ENCODE measurements at regions not wholly inside any gene's neighbourhood (a gene's known extent, or its start where the extent isn't known, plus 50 kb on each side); places are given as distances from the start of the nearest gene placed in this dataset.

GRCh38 chr2:22628221-22628620, 756.8 kb upstream of the KLHL29 start:
- Histone ChIP-seq H3K9me3 (replicated peaks in 1 of 2; ENCODE audit: control insufficient read depth in 2 of 2, insufficient read depth in 1 of 2, low read depth in 1 of 2, low read length in 2 of 2) (no peaks in the 10 kb centered on the region), H3K4me1 (ENCODE audit: control insufficient read depth in 2 of 2, insufficient read depth in 1 of 2, low read depth in 1 of 2, low read length in 2 of 2) (no peaks in the 10 kb centered on the region), H3K79me1 (ENCODE audit: low read depth, low read length) (no peaks in the 10 kb centered on the region), H3K27me3 (ENCODE audit: control insufficient read depth in 3 of 3, insufficient read depth in 3 of 3, low read depth in 1 of 3, low read length in 3 of 3) (no peaks in the 10 kb centered on the region), H3K4me3 (ENCODE audit: low read length in 2 of 2) (no peak overlapping the region), H3K36me3 (replicated peaks in 1 of 2; ENCODE audit: control insufficient read depth in 2 of 2, insufficient read depth in 2 of 2, low read length in 2 of 2) (peaks cover 0 to 2% of the 10 kb centered on the region in 2 donors), H3K23ac (ENCODE audit: low read depth, low read length, poor library complexity) (no peak overlapping the region), H3K18ac (ENCODE audit: low read length) (no peak overlapping the region), H2AFZ (ENCODE audit: low read length) (no peak overlapping the region), H3K9ac (ENCODE audit: low read depth, low read length, poor library complexity) (no peak overlapping the region), H3K14ac (ENCODE audit: low read length) (no peak overlapping the region), H3K4ac (ENCODE audit: low read length) (no peak overlapping the region), H2BK120ac (ENCODE audit: low read depth, low read length) (no peak overlapping the region), H4K8ac (ENCODE audit: low read depth, low read length) (no peak overlapping the region), H2AK5ac (ENCODE audit: low read depth, low read length) (no peak overlapping the region), H2BK5ac (ENCODE audit: low read length) (no peak overlapping the region), H2BK15ac (ENCODE audit: low read length) (no peak overlapping the region), H3K4me2 (ENCODE audit: insufficient read depth, low read length, poor library complexity, severe bottlenecking) (no peak overlapping the region), H2BK12ac (ENCODE audit: low read length) (no peak overlapping the region), H3K27ac (replicated peaks; ENCODE audit: low read length) (no peak overlapping the region), H4K91ac (ENCODE audit: low read depth, low read length, poor library complexity) (no peak overlapping the region)
- no peak for DNase-seq (ENCODE audit: low spot score)
- WGBS, 2 donors (ENCODE audit: extremely low coverage in 2 of 2, insufficient read length in 2 of 2, insufficient replicate concordance in 1 of 2), result no CpG with 5 or more reads among the region's 2 CpGs

GRCh38 chr2:22628906-22629305, 756.1 kb upstream of the KLHL29 start:
- Histone ChIP-seq H3K27ac (replicated peaks; ENCODE audit: low read length) (no peak overlapping the region), H2BK5ac (ENCODE audit: low read length) (no peak overlapping the region), H3K14ac (ENCODE audit: low read length) (no peak overlapping the region), H2BK12ac (ENCODE audit: low read length) (no peak overlapping the region), H2AK5ac (ENCODE audit: low read depth, low read length) (no peak overlapping the region), H3K9me3 (replicated peaks in 1 of 2; ENCODE audit: control insufficient read depth in 2 of 2, insufficient read depth in 1 of 2, low read depth in 1 of 2, low read length in 2 of 2) (no peaks in the 10 kb centered on the region), H2BK120ac (ENCODE audit: low read depth, low read length) (no peak overlapping the region), H3K4me3 (ENCODE audit: low read length in 2 of 2) (no peak overlapping the region), H3K18ac (ENCODE audit: low read length) (no peak overlapping the region), H3K36me3 (replicated peaks in 1 of 2; ENCODE audit: control insufficient read depth in 2 of 2, insufficient read depth in 2 of 2, low read length in 2 of 2) (peaks cover 0 to 2% of the 10 kb centered on the region in 2 donors), H3K4ac (ENCODE audit: low read length) (no peak overlapping the region), H4K8ac (ENCODE audit: low read depth, low read length) (no peak overlapping the region), H3K23ac (ENCODE audit: low read depth, low read length, poor library complexity) (no peak overlapping the region), H3K4me2 (ENCODE audit: insufficient read depth, low read length, poor library complexity, severe bottlenecking) (no peak overlapping the region), H2BK15ac (ENCODE audit: low read length) (no peak overlapping the region), H3K4me1 (ENCODE audit: control insufficient read depth in 2 of 2, insufficient read depth in 1 of 2, low read depth in 1 of 2, low read length in 2 of 2) (no peaks in the 10 kb centered on the region), H3K9ac (ENCODE audit: low read depth, low read length, poor library complexity) (no peak overlapping the region), H2AFZ (ENCODE audit: low read length) (no peak overlapping the region), H4K91ac (ENCODE audit: low read depth, low read length, poor library complexity) (no peak overlapping the region), H3K79me1 (ENCODE audit: low read depth, low read length) (no peaks in the 10 kb centered on the region), H3K27me3 (ENCODE audit: control insufficient read depth in 3 of 3, insufficient read depth in 3 of 3, low read depth in 1 of 3, low read length in 3 of 3) (no peaks in the 10 kb centered on the region)
- WGBS, 2 donors (ENCODE audit: extremely low coverage in 2 of 2, insufficient read length in 2 of 2, insufficient replicate concordance in 1 of 2), result no CpG with 5 or more reads among the region's 3 CpGs
- DNase-seq (ENCODE audit: low spot score), result no peak

- no peak overlapping the region for H2BK5ac ChIP-seq (ENCODE audit: low read length)
- no peak overlapping the region for H3K4me2 ChIP-seq (ENCODE audit: insufficient read depth, low read length, poor library complexity, severe bottlenecking)
- no peak overlapping the region for H4K91ac ChIP-seq (ENCODE audit: low read depth, low read length, poor library complexity)
- no peak for DNase-seq (ENCODE audit: low spot score)
- no CpG with 5 or more reads among the region's 3 CpGs for WGBS, 2 donors (ENCODE audit: extremely low coverage in 2 of 2, insufficient read length in 2 of 2, insufficient replicate concordance in 1 of 2)
- H3K4me1 ChIP-seq (ENCODE audit: control insufficient read depth in 2 of 2, insufficient read depth in 1 of 2, low read depth in 1 of 2, low read length in 2 of 2), result no peaks in the 10 kb centered on the region
- peaks cover 0 to 3% of the 10 kb centered on the region in 2 donors for H3K36me3 ChIP-seq (replicated peaks in 1 of 2; ENCODE audit: control insufficient read depth in 2 of 2, insufficient read depth in 2 of 2, low read length in 2 of 2)
- no peak overlapping the region for H3K9ac ChIP-seq (ENCODE audit: low read depth, low read length, poor library complexity)
- H4K8ac ChIP-seq (ENCODE audit: low read depth, low read length), result no peak overlapping the region
- H2BK15ac ChIP-seq (ENCODE audit: low read length), result no peak overlapping the region
- H3K4me3 ChIP-seq (ENCODE audit: low read length in 2 of 2), result no peak overlapping the region
- H3K14ac ChIP-seq (ENCODE audit: low read length), result no peak overlapping the region
- H3K9me3 ChIP-seq (replicated peaks in 1 of 2; ENCODE audit: control insufficient read depth in 2 of 2, insufficient read depth in 1 of 2, low read depth in 1 of 2, low read length in 2 of 2), result no peaks in the 10 kb centered on the region
- H3K27me3 ChIP-seq (ENCODE audit: control insufficient read depth in 3 of 3, insufficient read depth in 3 of 3, low read depth in 1 of 3, low read length in 3 of 3), result no peaks in the 10 kb centered on the region
- H2AK5ac ChIP-seq (ENCODE audit: low read depth, low read length), result no peak overlapping the region
- H3K4ac ChIP-seq (ENCODE audit: low read length), result no peak overlapping the region
- H3K23ac ChIP-seq (ENCODE audit: low read depth, low read length, poor library complexity), result no peak overlapping the region
- no peaks in the 10 kb centered on the region for H3K79me1 ChIP-seq (ENCODE audit: low read depth, low read length)
- no peak overlapping the region for H3K18ac ChIP-seq (ENCODE audit: low read length)
- H2BK120ac ChIP-seq (ENCODE audit: low read depth, low read length), result no peak overlapping the region
- H2BK12ac ChIP-seq (ENCODE audit: low read length), result no peak overlapping the region
- no peak overlapping the region for H3K27ac ChIP-seq (replicated peaks; ENCODE audit: low read length)
- H2AFZ ChIP-seq (ENCODE audit: low read length), result no peak overlapping the region
Measured at GRCh38 chr2:22634167-22634566, 750.8 kb upstream of the KLHL29 start.

- Histone ChIP-seq H3K36me3 (replicated peaks in 1 of 2; ENCODE audit: control insufficient read depth in 2 of 2, insufficient read depth in 2 of 2, low read length in 2 of 2) (peaks cover 0 to 6% of the 10 kb centered on the region in 2 donors), H2AFZ (ENCODE audit: low read length) (no peak overlapping the region), H3K9me3 (replicated peaks in 1 of 2; ENCODE audit: control insufficient read depth in 2 of 2, insufficient read depth in 1 of 2, low read depth in 1 of 2, low read length in 2 of 2) (peaks cover 0 to 2% of the 10 kb centered on the region in 2 donors), H3K4ac (ENCODE audit: low read length) (no peak overlapping the region), H2BK120ac (ENCODE audit: low read depth, low read length) (no peak overlapping the region), H3K23ac (ENCODE audit: low read depth, low read length, poor library complexity) (no peak overlapping the region), H2BK15ac (ENCODE audit: low read length) (no peak overlapping the region), H4K91ac (ENCODE audit: low read depth, low read length, poor library complexity) (no peak overlapping the region), H4K8ac (ENCODE audit: low read depth, low read length) (no peak overlapping the region), H3K27ac (replicated peaks; ENCODE audit: low read length) (no peak overlapping the region), H3K4me3 (ENCODE audit: low read length in 2 of 2) (no peak overlapping the region), H3K4me1 (ENCODE audit: control insufficient read depth in 2 of 2, insufficient read depth in 1 of 2, low read depth in 1 of 2, low read length in 2 of 2) (no peaks in the 10 kb centered on the region), H2BK12ac (ENCODE audit: low read length) (no peak overlapping the region), H3K4me2 (ENCODE audit: insufficient read depth, low read length, poor library complexity, severe bottlenecking) (no peak overlapping the region), H3K18ac (ENCODE audit: low read length) (no peak overlapping the region), H3K9ac (ENCODE audit: low read depth, low read length, poor library complexity) (no peak overlapping the region), H2BK5ac (ENCODE audit: low read length) (no peak overlapping the region), H3K14ac (ENCODE audit: low read length) (no peak overlapping the region), H3K27me3 (ENCODE audit: control insufficient read depth in 3 of 3, insufficient read depth in 3 of 3, low read depth in 1 of 3, low read length in 3 of 3) (no peaks in the 10 kb centered on the region), H2AK5ac (ENCODE audit: low read depth, low read length) (no peak overlapping the region), H3K79me1 (ENCODE audit: low read depth, low read length) (peaks cover 9% of the 10 kb centered on the region)
- no CpG with 5 or more reads among the region's 1 CpG for WGBS, 2 donors (ENCODE audit: extremely low coverage in 2 of 2, insufficient read length in 2 of 2, insufficient replicate concordance in 1 of 2)
- no peak for DNase-seq (ENCODE audit: low spot score)
Measured at GRCh38 chr2:22656426-22656825, 728.6 kb upstream of the KLHL29 start.
